GM18870 (cell line): ENCODE measurements at regions not wholly inside any gene's neighbourhood (a gene's known extent, or its start where the extent isn't known, plus 50 kb on each side); places are given as distances from the start of the nearest gene placed in this dataset.

ENCODE experiments used
- ATAC-seq: cut with Tn5 transposase; IDR thresholded peaks from one replicate; pipeline ENCODE4 v1.9.1; 2021; ENCODE audit warnings: moderate library complexity; ENCODE audit not compliant: unreplicated experiment

GRCh38 chr16:13392341-13392740 lies 490.9 kb downstream of the SHISA9 start:
- no peak for ATAC-seq

GRCh38 chr16:13393816-13394215 lies 492.4 kb downstream of the SHISA9 start:
- no peak for ATAC-seq

GRCh38 chr16:13394488-13394887 lies 493.1 kb downstream of the SHISA9 start:
- no peak for ATAC-seq

- ATAC-seq: no peak
Observed at GRCh38 chr16:13397126-13397525, 495.7 kb downstream of the SHISA9 start.

- ATAC-seq: no peak
Observed at GRCh38 chr16:13401641-13402040, 500.2 kb downstream of the SHISA9 start.

GRCh38 chr16:13402601-13403000 lies 501.2 kb downstream of the SHISA9 start:
- ATAC-seq: no peak

GRCh38 chr16:13403326-13403725 lies 501.9 kb downstream of the SHISA9 start:
- no peak for ATAC-seq

GRCh38 chr16:13414154-13414553 lies 505.8 kb upstream of the ERCC4 start:
- no peak for ATAC-seq

GRCh38 chr16:13419589-13419988 lies 500.4 kb upstream of the ERCC4 start:
- ATAC-seq: no peak

- no peak for ATAC-seq
Observed at GRCh38 chr16:13421726-13422125, 498.2 kb upstream of the ERCC4 start.

GRCh38 chr16:13425836-13426235 lies 494.1 kb upstream of the ERCC4 start:
- no peak for ATAC-seq

- ATAC-seq: no peak
Observed at GRCh38 chr16:13426269-13426668, 493.7 kb upstream of the ERCC4 start.

GRCh38 chr16:13426736-13427135 lies 493.2 kb upstream of the ERCC4 start:
- ATAC-seq: no peak

GRCh38 chr16:13427943-13428342 lies 492.0 kb upstream of the ERCC4 start:
- no peak for ATAC-seq

- no peak for ATAC-seq
Observed at GRCh38 chr16:13429416-13429815, 490.5 kb upstream of the ERCC4 start.

- ATAC-seq: no peak
Observed at GRCh38 chr16:13435415-13435814, 484.5 kb upstream of the ERCC4 start.

- ATAC-seq: no peak
Observed at GRCh38 chr16:13435873-13436474, 484.0 kb upstream of the ERCC4 start.

- ATAC-seq: peak; percentile 78
Observed at GRCh38 chr16:13436641-13437412, 483.1 kb upstream of the ERCC4 start.

GRCh38 chr16:13437413-13437795 lies 482.6 kb upstream of the ERCC4 start:
- no peak for ATAC-seq

GRCh38 chr16:13438064-13438463 lies 481.9 kb upstream of the ERCC4 start:
- peak; percentile 25 for ATAC-seq

GRCh38 chr16:13439766-13440165 lies 480.2 kb upstream of the ERCC4 start:
- ATAC-seq: no peak

GRCh38 chr16:13441675-13442074 lies 478.3 kb upstream of the ERCC4 start:
- ATAC-seq: peak; percentile 63

- ATAC-seq: no peak
Observed at GRCh38 chr16:13448346-13448745, 471.6 kb upstream of the ERCC4 start.
